ENCODE measurements at regions not wholly inside any gene's neighbourhood (a gene's known extent, or its start where the extent isn't known, plus 50 kb on each side); places are given as distances from the start of the nearest gene placed in this dataset.

DNA sequence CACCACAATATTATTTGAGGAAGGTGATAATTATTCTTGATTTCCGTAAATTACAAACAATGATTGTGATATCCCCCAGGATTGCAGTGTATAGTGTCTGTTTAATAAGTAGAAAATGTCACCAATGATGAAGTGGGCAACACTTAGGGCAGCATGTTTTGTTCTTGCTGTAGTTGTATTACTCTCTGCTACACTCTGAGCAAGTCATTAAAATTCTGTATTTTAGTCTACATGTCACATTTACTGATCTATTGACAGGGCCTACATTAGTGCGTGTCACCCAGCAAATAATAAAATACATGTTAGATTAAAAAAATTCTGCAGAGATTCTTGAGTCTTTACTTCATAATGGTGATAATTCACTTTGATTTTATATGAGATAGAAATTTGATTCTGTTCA is 247.6 kb downstream of the TMX3 start:
- H3K27me3 ChIP-seq: no peaks in the 10 kb centered on the region
- TF ChIP-seq EZH2 (IDR thresholded peaks at IDR 0.05; ENCODE audit: borderline replicate concordance): no peak
- no peaks in the 10 kb centered on the region for H3K9me3 ChIP-seq (ENCODE audit: low read depth)

GRCh38 chr18:68466672-68467071 is 248.2 kb downstream of the TMX3 start:
- Histone ChIP-seq H3K4me1 (ENCODE audit: insufficient read depth) (no peaks in the 10 kb centered on the region), H3K9me2 (replicated peaks; ENCODE audit: insufficient read depth) (no peaks in the 10 kb centered on the region), H3K36me3 (replicated peaks; ENCODE audit: insufficient read depth, low read depth) (no peaks in the 10 kb centered on the region), H3K4me2 (no peak overlapping the region), H3K4me3 (no peak overlapping the region), H3K9me3 (ENCODE audit: low read depth) (no peaks in the 10 kb centered on the region), H3K79me2 (no peaks in the 10 kb centered on the region), H3K27me3 (no peaks in the 10 kb centered on the region), H4K20me1 (ENCODE audit: insufficient read depth, poor library complexity, severe bottlenecking) (no peaks in the 10 kb centered on the region), H2AFZ (no peak overlapping the region), H3K27ac (no peak overlapping the region)
- DNase-seq (ENCODE audit: low spot score): no peak
- WGBS (ENCODE audit: low lambda C conversion rate, missing lambda C conversion rate): 74% methylated on average over 1 of the region's 1 CpG
- TF ChIP-seq EZH2 (IDR thresholded peaks at IDR 0.05; ENCODE audit: borderline replicate concordance) (no peak), EZH2phosphoT487 (IDR thresholded peaks at IDR 0.05; ENCODE audit: low read depth, severe bottlenecking, unreplicated experiment) (no peak)
- TF ChIP-seq, protein P1, sequence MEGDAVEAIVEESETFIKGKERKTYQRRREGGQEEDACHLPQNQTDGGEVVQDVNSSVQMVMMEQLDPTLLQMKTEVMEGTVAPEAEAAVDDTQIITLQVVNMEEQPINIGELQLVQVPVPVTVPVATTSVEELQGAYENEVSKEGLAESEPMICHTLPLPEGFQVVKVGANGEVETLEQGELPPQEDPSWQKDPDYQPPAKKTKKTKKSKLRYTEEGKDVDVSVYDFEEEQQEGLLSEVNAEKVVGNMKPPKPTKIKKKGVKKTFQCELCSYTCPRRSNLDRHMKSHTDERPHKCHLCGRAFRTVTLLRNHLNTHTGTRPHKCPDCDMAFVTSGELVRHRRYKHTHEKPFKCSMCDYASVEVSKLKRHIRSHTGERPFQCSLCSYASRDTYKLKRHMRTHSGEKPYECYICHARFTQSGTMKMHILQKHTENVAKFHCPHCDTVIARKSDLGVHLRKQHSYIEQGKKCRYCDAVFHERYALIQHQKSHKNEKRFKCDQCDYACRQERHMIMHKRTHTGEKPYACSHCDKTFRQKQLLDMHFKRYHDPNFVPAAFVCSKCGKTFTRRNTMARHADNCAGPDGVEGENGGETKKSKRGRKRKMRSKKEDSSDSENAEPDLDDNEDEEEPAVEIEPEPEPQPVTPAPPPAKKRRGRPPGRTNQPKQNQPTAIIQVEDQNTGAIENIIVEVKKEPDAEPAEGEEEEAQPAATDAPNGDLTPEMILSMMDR (IDR thresholded peaks at IDR 0.05; ENCODE audit: poor library complexity): no peak

More for the DNA sequence above, 247.6 kb downstream of the TMX3 start:
- Histone ChIP-seq H3K27ac (no peak overlapping the region), H2AFZ (no peak overlapping the region), H3K79me2 (no peaks in the 10 kb centered on the region), H3K9me2 (replicated peaks; ENCODE audit: insufficient read depth) (no peaks in the 10 kb centered on the region), H3K4me3 (no peak overlapping the region), H3K36me3 (replicated peaks; ENCODE audit: insufficient read depth, low read depth) (no peaks in the 10 kb centered on the region), H4K20me1 (ENCODE audit: insufficient read depth, poor library complexity, severe bottlenecking) (no peaks in the 10 kb centered on the region), H3K4me1 (ENCODE audit: insufficient read depth) (no peaks in the 10 kb centered on the region), H3K4me2 (no peak overlapping the region)
- no peak for DNase-seq (ENCODE audit: low spot score)
- WGBS (ENCODE audit: low lambda C conversion rate, missing lambda C conversion rate): 97% methylated on average over 2 of the region's 2 CpGs

DNA sequence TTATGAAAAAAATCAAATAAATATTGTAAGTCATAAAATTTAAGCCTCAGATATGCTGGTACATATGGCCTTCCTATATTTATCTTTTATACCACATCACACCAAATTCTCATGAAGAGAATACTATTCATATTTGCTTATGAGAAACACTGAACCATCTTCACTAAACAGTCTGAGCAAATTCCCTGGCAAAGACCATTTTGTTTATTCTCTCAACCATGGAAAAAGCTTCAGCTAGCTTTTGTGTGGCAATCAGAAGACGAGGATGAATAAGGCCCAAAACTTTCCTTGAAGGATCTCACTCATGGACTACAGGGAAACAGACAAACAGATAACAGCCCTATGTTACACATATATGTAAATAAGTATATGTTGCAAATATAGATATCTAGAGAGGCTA is 252.1 kb downstream of the TMX3 start:
- Histone ChIP-seq H3K4me1 (ENCODE audit: insufficient read depth) (no peaks in the 10 kb centered on the region), H3K4me2 (no peak overlapping the region), H3K27me3 (no peaks in the 10 kb centered on the region), H3K4me3 (no peak overlapping the region), H3K9me3 (ENCODE audit: low read depth) (no peaks in the 10 kb centered on the region), H4K20me1 (ENCODE audit: insufficient read depth, poor library complexity, severe bottlenecking) (no peaks in the 10 kb centered on the region), H3K79me2 (no peaks in the 10 kb centered on the region), H3K27ac (no peak overlapping the region), H2AFZ (no peak overlapping the region), H3K36me3 (replicated peaks; ENCODE audit: insufficient read depth, low read depth) (no peaks in the 10 kb centered on the region), H3K9me2 (replicated peaks; ENCODE audit: insufficient read depth) (no peaks in the 10 kb centered on the region)
- DNase-seq (ENCODE audit: low spot score): no peak
- 58% methylated on average over 1 of the region's 1 CpG for WGBS (ENCODE audit: low lambda C conversion rate, missing lambda C conversion rate)
- no peak for TF ChIP-seq EZH2 (IDR thresholded peaks at IDR 0.05; ENCODE audit: borderline replicate concordance)
- TF ChIP-seq EZH2phosphoT487 (IDR thresholded peaks at IDR 0.05; ENCODE audit: low read depth, severe bottlenecking, unreplicated experiment): no peak
- TF ChIP-seq, protein P1 (IDR thresholded peaks at IDR 0.05; ENCODE audit: poor library complexity): no peak

DNA sequence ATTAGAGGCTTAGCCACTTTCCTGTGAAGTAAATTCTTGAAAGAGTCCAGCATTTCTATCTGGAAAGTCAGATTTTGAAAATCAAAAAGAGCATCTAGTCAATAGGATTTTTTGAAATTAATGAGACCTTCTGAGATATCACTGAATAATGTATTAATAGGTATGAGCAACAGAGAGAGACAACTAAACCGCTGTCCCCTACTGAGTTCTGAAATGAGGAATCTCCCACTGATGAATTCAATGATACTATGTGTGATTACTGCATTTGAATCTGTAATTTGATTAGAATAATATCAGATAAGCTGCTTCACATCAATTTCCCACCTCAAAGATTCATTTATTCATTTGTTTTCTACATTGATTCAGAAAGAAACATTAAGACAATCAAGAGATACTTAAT is 252.8 kb downstream of the TMX3 start:
- H4K20me1 ChIP-seq (ENCODE audit: insufficient read depth, poor library complexity, severe bottlenecking): no peaks in the 10 kb centered on the region
- peaks cover 2% of the 10 kb centered on the region for H3K4me1 ChIP-seq (ENCODE audit: insufficient read depth)
- H3K4me3 ChIP-seq: no peak overlapping the region
- H3K4me2 ChIP-seq: no peak overlapping the region
- 88% methylated on average over 1 of the region's 1 CpG for WGBS (ENCODE audit: low lambda C conversion rate, missing lambda C conversion rate)
- H3K79me2 ChIP-seq: no peaks in the 10 kb centered on the region
- no peak overlapping the region for H3K27ac ChIP-seq
- DNase-seq (ENCODE audit: low spot score): no peak
- no peaks in the 10 kb centered on the region for H3K27me3 ChIP-seq
- TF ChIP-seq EZH2phosphoT487 (IDR thresholded peaks at IDR 0.05; ENCODE audit: low read depth, severe bottlenecking, unreplicated experiment) (no peak), EZH2 (IDR thresholded peaks at IDR 0.05; ENCODE audit: borderline replicate concordance) (no peak)
- TF ChIP-seq, protein P1 (IDR thresholded peaks at IDR 0.05; ENCODE audit: poor library complexity): no peak
- H3K9me3 ChIP-seq (ENCODE audit: low read depth): no peaks in the 10 kb centered on the region
- no peak overlapping the region for H2AFZ ChIP-seq
- no peaks in the 10 kb centered on the region for H3K9me2 ChIP-seq (replicated peaks; ENCODE audit: insufficient read depth)
- no peaks in the 10 kb centered on the region for H3K36me3 ChIP-seq (replicated peaks; ENCODE audit: insufficient read depth, low read depth)

All from hepatocyte (in vitro differentiated cells).